ENCODE measurements at regions not wholly inside any gene's neighbourhood (a gene's known extent, or its start where the extent isn't known, plus 50 kb on each side); places are given as distances from the start of the nearest gene placed in this dataset.

DNA sequence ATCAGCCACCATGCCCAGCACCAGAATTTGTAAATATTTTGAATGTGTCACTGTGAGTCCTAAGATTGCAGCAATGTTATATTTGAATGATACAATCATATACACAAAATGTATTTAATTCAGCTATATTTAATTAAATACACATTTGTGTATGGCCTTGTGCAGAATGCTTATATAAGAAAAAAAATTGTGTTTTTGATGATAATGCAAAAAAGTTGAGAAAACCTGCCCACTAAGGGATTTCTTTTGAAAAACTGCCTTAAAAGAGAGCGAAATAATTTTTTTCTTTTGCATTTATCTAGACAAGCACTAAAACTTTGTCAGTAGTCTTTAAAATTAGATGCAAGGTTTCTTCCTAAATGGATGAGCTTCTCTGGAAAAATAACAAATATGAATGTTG, 68.1 kb upstream of the OTUD4 start:
- H3K4me3 ChIP-seq = no peak overlapping the region
- intact Hi-C loops (cut with DNase I; ENCODE audit: low total_unique reads) = no loop called here
- no peaks in the 10 kb centered on the region for H3K4me1 ChIP-seq
- peaks cover 0 to 6% (median 0%) of the 10 kb centered on the region in 7 donors for H3K27me3 ChIP-seq (replicated peaks in 1 of 7)
- 82 to 94% (median 92%) methylated on average over 1 of the region's 1 CpG for WGBS, 5 donors
- no peaks in the 10 kb centered on the region for H3K9me3 ChIP-seq
- TF ChIP-seq, protein P1, sequence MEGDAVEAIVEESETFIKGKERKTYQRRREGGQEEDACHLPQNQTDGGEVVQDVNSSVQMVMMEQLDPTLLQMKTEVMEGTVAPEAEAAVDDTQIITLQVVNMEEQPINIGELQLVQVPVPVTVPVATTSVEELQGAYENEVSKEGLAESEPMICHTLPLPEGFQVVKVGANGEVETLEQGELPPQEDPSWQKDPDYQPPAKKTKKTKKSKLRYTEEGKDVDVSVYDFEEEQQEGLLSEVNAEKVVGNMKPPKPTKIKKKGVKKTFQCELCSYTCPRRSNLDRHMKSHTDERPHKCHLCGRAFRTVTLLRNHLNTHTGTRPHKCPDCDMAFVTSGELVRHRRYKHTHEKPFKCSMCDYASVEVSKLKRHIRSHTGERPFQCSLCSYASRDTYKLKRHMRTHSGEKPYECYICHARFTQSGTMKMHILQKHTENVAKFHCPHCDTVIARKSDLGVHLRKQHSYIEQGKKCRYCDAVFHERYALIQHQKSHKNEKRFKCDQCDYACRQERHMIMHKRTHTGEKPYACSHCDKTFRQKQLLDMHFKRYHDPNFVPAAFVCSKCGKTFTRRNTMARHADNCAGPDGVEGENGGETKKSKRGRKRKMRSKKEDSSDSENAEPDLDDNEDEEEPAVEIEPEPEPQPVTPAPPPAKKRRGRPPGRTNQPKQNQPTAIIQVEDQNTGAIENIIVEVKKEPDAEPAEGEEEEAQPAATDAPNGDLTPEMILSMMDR (IDR thresholded peaks at IDR 0.05 in 8 of 11, conservative IDR thresholded peaks at IDR 0.05 in 3 of 11) = no peak
- TF ChIP-seq POLR2A (IDR thresholded peaks at IDR 0.05) = no peak
- H3K27ac ChIP-seq = no peak overlapping the region
- H3K36me3 ChIP-seq = no peaks in the 10 kb centered on the region
- no peak for DNase-seq

DNA sequence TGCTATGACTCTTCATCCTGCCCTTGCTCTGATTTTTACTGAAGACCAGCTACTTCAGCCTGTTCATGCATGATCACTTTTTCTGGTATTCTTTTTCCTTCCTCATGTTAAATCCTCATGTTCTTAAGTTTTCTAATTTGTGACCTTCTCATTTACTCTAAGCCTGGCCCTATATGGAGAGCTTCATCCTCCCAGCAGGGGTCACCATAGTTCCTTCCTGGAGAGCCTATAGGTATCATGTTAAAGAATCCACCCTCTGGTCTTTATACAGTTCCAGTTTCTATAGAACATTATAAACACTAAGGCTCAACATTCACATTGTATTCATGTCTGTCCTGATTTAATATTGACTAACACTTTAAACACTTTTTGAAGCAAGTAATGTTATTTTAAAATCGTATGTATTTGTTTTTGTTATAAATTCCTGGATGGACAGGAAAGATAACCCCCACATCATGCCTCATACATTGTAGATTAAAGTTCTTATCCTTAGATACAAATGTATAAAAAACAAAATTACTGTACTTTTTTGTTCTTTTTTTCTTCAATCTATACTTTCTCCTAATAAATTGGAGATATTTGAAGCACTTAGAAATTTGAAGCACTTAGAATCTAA, 53.8 kb upstream of the OTUD4 start:
- intact Hi-C loops (cut with DNase I; ENCODE audit: low total_unique reads) = loop anchor here (5.0 kb wide), 1 partner anchor 323 kb away; no protein-coding TSS in a partner anchor
- TF ChIP-seq POLR2A (IDR thresholded peaks at IDR 0.05) (no peak), POLR2AphosphoS5 (IDR thresholded peaks at IDR 0.05) (no peak)
- TF ChIP-seq, protein P1 (IDR thresholded peaks at IDR 0.05 in 8 of 11, conservative IDR thresholded peaks at IDR 0.05 in 3 of 11) = peak; percentile 44 to 77 (median 66)
- DNase-seq = no peak

DNA sequence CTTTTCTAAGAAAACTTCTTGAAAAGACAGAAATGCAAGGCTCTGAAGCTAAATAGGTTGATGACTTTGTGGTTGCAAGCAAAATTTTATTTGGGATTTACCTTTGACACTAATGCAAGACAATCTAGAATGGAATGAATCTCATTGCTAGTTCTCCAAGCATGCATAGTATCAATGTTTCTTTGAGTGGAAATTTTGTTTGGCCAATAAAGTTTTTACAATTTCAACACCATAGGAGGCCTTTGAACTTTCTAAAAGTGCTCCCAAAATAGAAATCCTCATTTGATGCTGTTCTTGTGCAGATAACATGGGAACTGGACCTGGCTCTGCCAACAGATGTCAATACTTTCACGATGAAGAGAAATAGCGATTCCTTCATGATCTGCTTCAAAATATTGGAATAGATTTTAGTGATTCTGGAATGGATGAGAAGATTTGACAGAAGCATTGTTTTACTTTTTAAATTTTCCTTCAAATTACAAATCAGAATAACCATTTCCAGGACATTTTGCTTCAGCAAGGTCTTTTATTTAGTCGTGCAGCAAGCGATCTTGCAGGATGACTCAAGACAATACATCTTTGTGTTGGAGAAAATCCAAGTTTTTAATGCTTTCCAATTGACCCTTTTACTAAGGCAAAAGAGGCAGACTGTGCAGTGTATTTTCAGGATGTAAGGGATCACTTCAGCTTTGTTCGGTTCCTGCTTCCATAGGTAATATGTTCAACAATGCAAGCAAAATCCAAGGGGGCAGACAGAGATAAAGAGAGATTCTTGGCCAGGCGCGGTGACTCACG, 51.7 kb upstream of the OTUD4 start:
- Histone ChIP-seq H3K27ac (no peak overlapping the region), H3K27me3 (replicated peaks in 1 of 7) (no peaks in the 10 kb centered on the region), H3K36me3 (no peaks in the 10 kb centered on the region), H3K4me3 (no peak overlapping the region), H3K4me1 (peaks cover 0 to 5% (median 0%) of the 10 kb centered on the region in 6 donors), H3K9me3 (peaks cover 0 to 7% (median 2%) of the 10 kb centered on the region in 8 donors)
- intact Hi-C loops (cut with DNase I; ENCODE audit: low total_unique reads) = loop anchor here (5.0 kb wide), 1 partner anchor 325 kb away; no protein-coding TSS in a partner anchor
- 81 to 92% (median 86%) methylated on average over 8 of the region's 8 CpGs for WGBS, 5 donors
- TF ChIP-seq POLR2A (IDR thresholded peaks at IDR 0.05) (no peak), POLR2AphosphoS5 (IDR thresholded peaks at IDR 0.05) (no peak)
- TF ChIP-seq, protein P1 (IDR thresholded peaks at IDR 0.05 in 8 of 11, conservative IDR thresholded peaks at IDR 0.05 in 3 of 11) = no peak
- DNase-seq = no peak

More for the DNA sequence above, 53.8 kb upstream of the OTUD4 start:
- H3K9me3 ChIP-seq = peaks cover 0 to 7% (median 0%) of the 10 kb centered on the region in 8 donors
- no peaks in the 10 kb centered on the region for H3K27me3 ChIP-seq (replicated peaks in 1 of 7)
- H3K4me1 ChIP-seq = peaks cover 0 to 5% (median 0%) of the 10 kb centered on the region in 6 donors
- no peak overlapping the region for H3K4me3 ChIP-seq
- no peak overlapping the region for H3K27ac ChIP-seq
- WGBS, 5 donors = 33 to 46% (median 35%) methylated on average over 1 of the region's 1 CpG
- no peaks in the 10 kb centered on the region for H3K36me3 ChIP-seq

DNA sequence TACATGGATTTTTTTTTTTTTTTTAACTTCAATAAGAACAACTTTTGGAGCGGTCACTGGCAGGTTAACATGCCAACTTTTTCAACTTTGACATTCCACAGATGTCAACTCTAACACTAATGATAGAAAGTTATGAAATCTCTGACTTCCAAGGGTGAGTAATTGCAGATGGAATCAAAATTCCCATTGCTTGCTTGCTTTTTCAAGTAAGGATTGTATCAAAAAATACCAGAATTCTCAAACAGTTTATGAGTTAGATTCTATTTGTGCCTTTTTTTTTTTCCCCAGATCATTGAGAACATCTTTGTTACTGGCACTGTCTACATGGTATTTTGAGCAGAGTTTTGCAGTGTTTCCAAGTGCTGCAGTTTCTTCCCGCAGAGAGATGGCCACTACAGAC, 50.3 kb upstream of the OTUD4 start:
- TF ChIP-seq POLR2AphosphoS5 (IDR thresholded peaks at IDR 0.05) (no peak), POLR2A (IDR thresholded peaks at IDR 0.05) (no peak)
- TF ChIP-seq, protein P1 (IDR thresholded peaks at IDR 0.05 in 8 of 11, conservative IDR thresholded peaks at IDR 0.05 in 3 of 11) = no peak
- peak overlapping the region in 1 of 8 donors; percentile 10 for H3K27ac ChIP-seq

More for the DNA sequence above, 50.3 kb upstream of the OTUD4 start:
- peaks cover 0 to 5% (median 0%) of the 10 kb centered on the region in 6 donors for H3K4me1 ChIP-seq
- intact Hi-C loops (cut with DNase I; ENCODE audit: low total_unique reads) = loop anchor here (5.0 kb wide), 1 partner anchor 327 kb away; no protein-coding TSS in a partner anchor
- 76 to 89% (median 81%) methylated on average over 2 of the region's 2 CpGs for WGBS, 5 donors
- H3K36me3 ChIP-seq = no peaks in the 10 kb centered on the region
- no peak for DNase-seq
- H3K9me3 ChIP-seq = peaks cover 0 to 7% (median 2%) of the 10 kb centered on the region in 8 donors
- no peaks in the 10 kb centered on the region for H3K27me3 ChIP-seq (replicated peaks in 1 of 7)
- no peak overlapping the region for H3K4me3 ChIP-seq
